BLaER1 treated with 17β-estradiol and CSF1 and Interleukin-3, amounts not matched to agents 10 nM and 100 nM (cell line): ENCODE measurements at regions not wholly inside any gene's neighbourhood (a gene's known extent, or its start where the extent isn't known, plus 50 kb on each side); places are given as distances from the start of the nearest gene placed in this dataset.

Experiments
- H3K27ac ChIP-seq, 11 experiments: shearing (Covaris generic); formaldehyde crosslinking; 2 replicates each; pipeline ENCODE4 v1.8.1; 2022
- H3K27me3 ChIP-seq, 11 experiments: shearing (Covaris generic); formaldehyde crosslinking; 2 replicates each; pipeline ENCODE4 v1.8.1; 2022
- H3K36me3 ChIP-seq, 11 experiments: shearing (Covaris generic); formaldehyde crosslinking; 2 replicates each; pipeline ENCODE4 v1.8.1; 2022
- H3K4me1 ChIP-seq, 10 experiments: shearing (Covaris generic); formaldehyde crosslinking; 2 replicates each; pipeline ENCODE4 v1.8.1; 2022
- H3K4me2 ChIP-seq, 11 experiments: shearing (Covaris generic); formaldehyde crosslinking; 2 replicates each; pipeline ENCODE4 v1.8.1; 2022
- H3K4me3 ChIP-seq, 10 experiments: shearing (Covaris generic); formaldehyde crosslinking; 2 replicates each; pipeline ENCODE4 v1.8.1; 2022
- H3K9ac ChIP-seq, 11 experiments: shearing (Covaris generic); formaldehyde crosslinking; 2 replicates each; pipeline ENCODE4 v1.8.1; 2022
- H3K9me3 ChIP-seq, 11 experiments: shearing (Covaris generic); formaldehyde crosslinking; replicated peaks in 1 of 11; 2 replicates each; pipeline ENCODE4 v1.8.1; 2022
- H4K20me1 ChIP-seq, 11 experiments: shearing (Covaris generic); formaldehyde crosslinking; 2 replicates each; pipeline ENCODE4 v1.8.1; 2022
- Cebpa-rat ChIP-seq, 11 experiments: shearing (Covaris generic); IDR thresholded peaks; 2 replicates each; pipeline ENCODE4 v1.8.1; 2022

DNA sequence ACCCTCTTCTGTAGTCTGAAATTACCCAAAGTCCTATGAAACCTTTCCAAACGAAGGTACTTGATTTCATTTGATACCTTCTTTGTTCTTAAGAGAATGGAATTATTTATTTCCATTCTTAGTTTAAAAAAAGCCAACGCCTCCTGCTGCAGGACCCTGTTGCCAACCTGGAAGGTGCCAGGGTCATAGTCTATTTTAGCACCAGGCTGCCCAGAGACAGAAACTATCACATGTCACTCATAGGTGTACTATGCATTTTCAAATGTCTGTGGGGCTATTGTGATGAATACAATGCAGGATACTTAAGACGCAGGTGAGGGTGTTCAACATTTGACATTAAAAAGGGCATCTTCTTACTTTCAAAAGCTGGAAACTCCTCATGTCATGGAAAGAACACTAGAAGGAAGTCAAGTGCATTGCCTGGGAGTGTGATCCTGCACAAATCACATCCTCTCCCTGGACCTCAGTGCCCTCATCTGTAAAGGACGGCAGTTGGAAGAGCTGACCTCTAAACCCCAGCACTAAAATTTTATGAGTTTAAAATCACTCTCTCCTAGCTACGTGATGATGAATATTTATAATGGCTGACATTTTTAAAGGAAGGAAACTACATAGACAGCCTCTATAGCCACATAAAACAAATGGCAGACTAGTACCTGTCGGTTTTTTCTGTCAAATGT is 107.3 kb upstream of the SYT6 start:
- H3K4me2 ChIP-seq, result no peak overlapping the region
- H3K27ac ChIP-seq, result no peak overlapping the region
- no peaks in the 10 kb centered on the region for H3K36me3 ChIP-seq
- no peak overlapping the region for H3K4me3 ChIP-seq
- H3K9me3 ChIP-seq, result 0 out of 22 replicates have a peak, but pooled peaks cover 0 to 1% (median 0%) of the 10 kb centered on the region in 11 experiments
- H3K4me1 ChIP-seq, result no peaks in the 10 kb centered on the region
- H3K9ac ChIP-seq, result no peak overlapping the region
- TF ChIP-seq Cebpa-rat (IDR thresholded peaks at IDR 0.05), result no peak
- H4K20me1 ChIP-seq, result no peaks in the 10 kb centered on the region
- no peaks in the 10 kb centered on the region for H3K27me3 ChIP-seq

DNA sequence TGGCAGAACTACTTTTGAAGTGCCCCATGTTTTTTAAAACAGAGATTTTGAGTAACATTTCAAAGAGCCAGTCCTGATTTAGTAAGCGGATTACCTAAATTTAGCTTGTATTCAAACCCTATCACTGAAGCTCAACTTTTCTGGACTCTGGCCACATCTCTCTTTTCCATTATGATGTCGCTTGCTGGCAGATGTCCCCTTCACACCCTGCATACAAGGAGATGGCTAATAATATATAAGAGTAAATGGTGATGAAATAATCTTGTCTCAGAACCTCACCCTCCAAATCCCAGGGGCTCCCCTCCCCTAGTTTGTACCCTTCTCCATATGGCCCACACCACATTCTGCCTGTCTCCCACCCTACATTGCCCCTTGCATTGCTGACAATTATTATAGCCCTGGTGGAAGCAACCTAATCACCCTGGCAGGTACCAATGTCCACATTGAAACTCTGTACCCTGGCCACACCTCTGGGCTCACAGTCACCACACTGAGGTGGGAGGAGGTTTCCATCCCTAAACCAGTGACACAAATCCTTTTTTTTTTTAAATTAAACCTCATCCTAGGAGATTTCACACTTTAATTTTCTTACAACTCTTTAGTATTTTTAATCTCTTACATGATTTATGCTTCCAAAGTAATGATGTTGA is 106.0 kb upstream of the SYT6 start:
- no peak for TF ChIP-seq Cebpa-rat (IDR thresholded peaks at IDR 0.05)
- no peak overlapping the region for H3K4me2 ChIP-seq
- H3K27ac ChIP-seq, result no peak overlapping the region
- no peaks in the 10 kb centered on the region for H3K36me3 ChIP-seq
- H3K27me3 ChIP-seq, result no peaks in the 10 kb centered on the region
- H3K4me1 ChIP-seq, result no peaks in the 10 kb centered on the region
- peaks cover 9 to 15% (median 11%) of the 10 kb centered on the region in 11 experiments for H3K9me3 ChIP-seq
- H3K4me3 ChIP-seq, result no peak overlapping the region
- H3K9ac ChIP-seq, result no peak overlapping the region
- no peaks in the 10 kb centered on the region for H4K20me1 ChIP-seq

DNA sequence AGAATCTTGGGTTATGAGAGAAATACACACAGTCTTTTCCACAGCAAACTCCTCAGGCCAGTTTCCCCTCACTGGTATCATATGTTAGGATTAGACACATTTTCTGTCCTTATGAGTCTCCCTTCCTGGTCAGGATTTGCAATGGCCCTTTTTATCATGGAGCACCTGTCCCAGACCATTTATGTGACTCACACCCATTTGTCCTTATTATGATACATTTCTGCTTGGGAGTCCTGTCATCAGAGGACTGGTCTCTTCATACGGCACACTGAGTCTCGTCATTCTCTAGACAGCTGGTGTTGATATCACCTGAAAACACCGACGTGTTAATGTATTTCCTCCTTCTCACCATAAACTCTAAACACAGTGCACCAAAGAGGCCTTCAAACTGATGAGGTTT is 105.0 kb upstream of the SYT6 start:
- Histone ChIP-seq H3K9ac (no peak overlapping the region), H3K27me3 (no peaks in the 10 kb centered on the region), H3K36me3 (no peaks in the 10 kb centered on the region), H3K4me1 (no peaks in the 10 kb centered on the region), H3K4me3 (no peak overlapping the region), H3K4me2 (no peak overlapping the region), H3K27ac (no peak overlapping the region), H4K20me1 (no peaks in the 10 kb centered on the region), H3K9me3 (peaks cover 16 to 25% (median 19%) of the 10 kb centered on the region in 11 experiments)
- TF ChIP-seq Cebpa-rat (IDR thresholded peaks at IDR 0.05), result no peak

- peaks cover 16 to 26% (median 19%) of the 10 kb centered on the region in 11 experiments for H3K9me3 ChIP-seq
Observed at GRCh38 chr1:114258074-114258473, 104.4 kb upstream of the SYT6 start.

GRCh38 chr1:114257554-114257953 is 103.9 kb upstream of the SYT6 start:
- Histone ChIP-seq H3K4me1 (no peaks in the 10 kb centered on the region), H3K4me3 (no peak overlapping the region), H3K27ac (no peak overlapping the region), H3K9me3 (peaks cover 16 to 26% (median 19%) of the 10 kb centered on the region in 11 experiments), H3K36me3 (no peaks in the 10 kb centered on the region), H3K4me2 (no peak overlapping the region), H3K9ac (no peak overlapping the region), H3K27me3 (no peaks in the 10 kb centered on the region), H4K20me1 (no peaks in the 10 kb centered on the region)
- no peak for TF ChIP-seq Cebpa-rat (IDR thresholded peaks at IDR 0.05)

More at GRCh38 chr1:114258074-114258473, 104.4 kb upstream of the SYT6 start:
- Histone ChIP-seq H3K4me2 (no peak overlapping the region), H3K9ac (no peak overlapping the region), H3K27me3 (no peaks in the 10 kb centered on the region), H3K27ac (no peak overlapping the region), H3K4me1 (no peaks in the 10 kb centered on the region), H3K4me3 (no peak overlapping the region), H4K20me1 (no peaks in the 10 kb centered on the region), H3K36me3 (no peaks in the 10 kb centered on the region)
- no peak for TF ChIP-seq Cebpa-rat (IDR thresholded peaks at IDR 0.05)

DNA sequence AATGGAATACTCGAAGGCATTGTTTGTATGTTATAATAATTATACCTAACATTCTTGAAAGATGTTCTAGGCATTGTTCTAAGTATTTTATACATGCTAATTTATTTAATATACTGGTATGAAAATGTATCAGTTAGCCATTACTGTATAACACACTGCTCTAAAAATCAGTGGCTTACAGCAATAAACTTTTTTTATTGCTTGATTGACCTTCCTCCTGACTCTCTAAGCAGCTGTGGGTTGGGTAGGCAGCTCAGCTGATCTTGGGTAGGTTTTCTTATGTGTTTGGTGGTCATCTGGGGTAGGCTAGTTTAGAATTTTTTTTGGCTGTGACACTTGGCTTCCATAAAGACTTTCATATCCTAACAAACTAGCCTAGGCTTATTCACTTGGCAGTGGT is 100.2 kb upstream of the SYT6 start:
- H4K20me1 ChIP-seq, result no peaks in the 10 kb centered on the region
- peaks cover 16 to 26% (median 19%) of the 10 kb centered on the region in 11 experiments for H3K9me3 ChIP-seq
- H3K27ac ChIP-seq, result no peak overlapping the region
- no peak overlapping the region for H3K4me2 ChIP-seq
- H3K27me3 ChIP-seq, result no peaks in the 10 kb centered on the region
- no peak for TF ChIP-seq Cebpa-rat (IDR thresholded peaks at IDR 0.05)
- H3K4me3 ChIP-seq, result no peak overlapping the region
- H3K36me3 ChIP-seq, result no peaks in the 10 kb centered on the region
- no peaks in the 10 kb centered on the region for H3K4me1 ChIP-seq
- no peak overlapping the region for H3K9ac ChIP-seq

DNA sequence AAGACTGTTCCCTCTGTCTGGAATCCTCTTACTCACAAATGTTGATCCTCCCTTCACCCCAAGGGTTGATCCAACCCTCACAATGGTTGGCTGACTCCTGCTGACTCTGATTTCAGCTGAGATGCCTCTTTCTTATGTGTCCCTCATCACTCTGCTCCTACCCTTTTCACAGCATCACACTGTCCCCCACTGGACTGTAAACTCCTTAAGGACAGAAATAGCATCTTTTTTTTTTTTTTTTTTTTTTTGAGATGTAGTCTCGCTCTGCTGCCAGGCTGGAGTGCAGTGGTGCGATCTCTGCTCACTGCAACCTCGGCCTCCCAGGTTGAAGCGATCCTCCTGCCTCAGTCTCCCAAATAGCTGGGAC is 97.9 kb upstream of the SYT6 start:
- Histone ChIP-seq H3K4me2 (no peak overlapping the region), H3K27me3 (no peaks in the 10 kb centered on the region), H3K36me3 (no peaks in the 10 kb centered on the region), H3K4me1 (no peaks in the 10 kb centered on the region), H4K20me1 (no peaks in the 10 kb centered on the region), H3K9me3 (peaks cover 16 to 26% (median 19%) of the 10 kb centered on the region in 11 experiments), H3K9ac (no peak overlapping the region), H3K27ac (no peak overlapping the region), H3K4me3 (no peak overlapping the region)
- TF ChIP-seq Cebpa-rat (IDR thresholded peaks at IDR 0.05), result no peak

DNA sequence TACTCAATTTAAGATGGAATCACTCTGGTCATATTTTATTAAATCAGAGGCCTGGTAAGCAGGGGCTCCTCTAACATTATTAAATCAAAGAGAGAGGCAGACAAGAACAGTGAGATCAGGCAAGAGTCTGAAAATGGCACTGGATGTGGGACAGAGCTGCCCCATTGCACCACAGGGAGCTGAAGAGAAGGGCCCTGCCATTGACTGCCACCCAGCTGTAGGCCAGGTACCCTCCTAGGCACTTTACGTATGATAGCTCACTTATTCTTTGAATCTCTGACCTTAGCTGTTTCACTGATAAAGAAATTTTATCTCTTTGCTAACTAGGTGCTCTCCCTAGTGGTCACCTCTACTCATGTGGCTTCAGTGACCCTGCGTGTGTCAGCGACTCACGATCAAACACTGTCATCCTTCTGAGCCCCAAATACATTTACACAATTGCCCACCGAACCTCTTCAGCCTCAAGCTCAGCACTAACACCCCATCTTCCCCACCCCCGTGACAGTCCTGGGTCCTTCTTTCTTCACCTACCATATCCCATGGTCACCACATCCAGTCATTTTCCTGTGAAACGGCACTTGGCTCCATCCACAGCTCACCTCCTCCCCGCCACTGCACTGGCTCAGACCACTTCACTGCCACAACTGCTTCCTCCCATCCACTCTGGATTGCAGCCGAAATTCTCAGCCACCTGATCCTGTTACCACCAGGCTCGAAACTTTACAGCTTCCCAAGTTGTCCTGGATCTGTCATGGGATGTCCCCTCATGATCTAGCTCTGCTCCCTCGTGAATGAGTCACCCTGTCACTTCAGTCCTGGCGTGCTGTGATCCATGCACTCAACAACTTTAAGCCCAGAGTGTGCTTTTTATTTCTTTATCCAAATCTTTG is 97.3 kb upstream of the SYT6 start:
- Histone ChIP-seq H3K27me3 (no peaks in the 10 kb centered on the region), H4K20me1 (no peaks in the 10 kb centered on the region), H3K9me3 (peaks cover 16 to 24% (median 19%) of the 10 kb centered on the region in 11 experiments), H3K4me2 (no peak overlapping the region), H3K27ac (no peak overlapping the region), H3K9ac (no peak overlapping the region), H3K4me3 (no peak overlapping the region), H3K36me3 (no peaks in the 10 kb centered on the region), H3K4me1 (no peaks in the 10 kb centered on the region)
- no peak for TF ChIP-seq Cebpa-rat (IDR thresholded peaks at IDR 0.05)

- TF ChIP-seq Cebpa-rat (IDR thresholded peaks at IDR 0.05), result no peak
- peaks cover 8 to 12% (median 9%) of the 10 kb centered on the region in 11 experiments; a peak in 21 of 22 replicates for H3K9me3 ChIP-seq
- H3K4me1 ChIP-seq, result no peaks in the 10 kb centered on the region
- H3K4me3 ChIP-seq, result no peak overlapping the region
- H4K20me1 ChIP-seq, result no peaks in the 10 kb centered on the region
- H3K4me2 ChIP-seq, result no peak overlapping the region
- H3K27me3 ChIP-seq, result no peaks in the 10 kb centered on the region
- H3K9ac ChIP-seq, result no peak overlapping the region
- no peaks in the 10 kb centered on the region for H3K36me3 ChIP-seq
- H3K27ac ChIP-seq, result no peak overlapping the region
Observed at GRCh38 chr1:114249691-114250090, 96.0 kb upstream of the SYT6 start.
